ENCODE measurements at regions not wholly inside any gene's neighbourhood (a gene's known extent, or its start where the extent isn't known, plus 50 kb on each side); places are given as distances from the start of the nearest gene placed in this dataset.
"Not testable (repeated sequence)": the region's sequence is repeated elsewhere in the genome, so short reads cannot be mapped to it uniquely, and the experiment has no call there.

DNA sequence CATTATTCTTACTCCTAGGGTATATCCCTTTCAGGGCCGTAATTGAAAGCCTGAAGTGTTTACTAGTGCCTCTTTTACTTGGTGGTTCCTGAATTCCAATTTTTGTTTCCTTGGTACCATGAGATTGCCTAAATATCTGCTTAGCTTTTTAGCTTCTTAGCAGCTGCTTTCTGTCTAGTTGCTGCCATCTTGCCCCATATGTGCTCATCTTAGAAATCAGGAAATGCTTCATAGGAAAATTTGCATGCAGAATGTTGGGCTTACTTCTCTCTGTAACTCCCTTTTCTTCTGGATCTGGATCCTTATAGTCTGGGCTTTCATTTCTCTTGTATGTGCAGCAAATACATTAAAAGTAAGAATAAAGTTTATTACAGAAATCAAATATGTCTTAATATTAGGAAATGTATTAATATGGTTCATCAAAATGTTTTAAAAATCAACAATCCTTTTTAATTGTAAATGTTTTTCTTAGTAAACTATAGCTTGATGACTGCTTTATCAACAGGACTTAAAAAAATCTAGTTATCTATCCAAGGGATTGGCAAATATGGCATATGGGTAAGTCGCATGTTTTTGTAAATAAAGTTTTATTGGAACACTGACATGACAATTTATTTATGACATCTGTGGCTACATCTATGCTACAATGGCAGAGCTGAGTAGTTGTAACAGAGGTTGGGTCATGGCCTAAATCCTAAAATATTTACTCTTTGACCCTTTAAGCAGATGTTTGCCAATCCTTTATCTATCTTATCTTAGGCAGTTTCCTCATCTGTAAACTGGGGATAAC, 73.5 kb upstream of the CDK6 start:
- DNase-seq = no peak

GRCh38 chr7:92904244-92905131, 68.1 kb upstream of the CDK6 start:
- peak; percentile 84 to 90 for DNase-seq

- no peak for DNase-seq
These were observed 62.4 kb upstream of the CDK6 start for GRCh38 chr7:92898798-92899197.

- DNase-seq = not testable (repeated sequence)
These were observed 58.5 kb upstream of the CDK6 start for GRCh38 chr7:92894857-92895256.

DNA sequence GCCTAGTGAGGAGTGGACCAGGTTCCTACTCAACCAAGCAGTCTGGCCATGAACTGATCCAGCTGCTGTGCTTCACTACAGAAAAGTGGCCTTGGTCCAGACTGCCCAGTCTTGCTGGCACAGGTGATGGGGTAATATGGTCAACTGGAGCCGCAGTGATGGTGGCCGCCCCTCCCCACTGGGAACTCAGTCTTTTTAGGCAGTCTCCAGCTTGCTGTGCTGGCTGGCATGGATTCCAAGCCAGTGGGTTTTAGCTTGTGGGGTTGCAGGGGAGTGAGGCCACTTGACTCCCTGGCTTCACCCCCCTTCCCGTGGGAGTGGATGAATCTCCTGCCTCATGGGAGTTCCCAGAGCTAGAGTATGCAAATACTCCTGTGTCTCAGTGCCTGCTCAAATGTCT, 52.7 kb upstream of the CDK6 start:
- DNase-seq = no peak
